ENCODE measurements at regions not wholly inside any gene's neighbourhood (a gene's known extent, or its start where the extent isn't known, plus 50 kb on each side); places are given as distances from the start of the nearest gene placed in this dataset.
"Not testable (repeated sequence)": the region's sequence is repeated elsewhere in the genome, so short reads cannot be mapped to it uniquely, and the experiment has no call there.

- no peak for TF ChIP-seq EZH2 (IDR thresholded peaks at IDR 0.05; ENCODE audit: borderline replicate concordance, low read length)
- no peak for TF ChIP-seq CTCF (IDR thresholded peaks at IDR 0.05; ENCODE audit: low read length)
- no peak overlapping the region for H3K4me3 ChIP-seq (ENCODE audit: low read depth, low read length, poor library complexity, severe bottlenecking)
- H3F3A ChIP-seq (ENCODE audit: insufficient read depth, low read length): no peaks in the 10 kb centered on the region
- H3K36me3 ChIP-seq (ENCODE audit: insufficient read depth, low read length): no peaks in the 10 kb centered on the region
- no peak overlapping the region for H3K9ac ChIP-seq (ENCODE audit: low read length)
- no peak overlapping the region for H3K4me2 ChIP-seq (ENCODE audit: low read length)
- no peak overlapping the region for H2AFZ ChIP-seq (ENCODE audit: low read length)
- no peaks in the 10 kb centered on the region for H3K27me3 ChIP-seq (ENCODE audit: insufficient read depth, low read length)
- H3K27ac ChIP-seq (ENCODE audit: low read depth, low read length, poor library complexity, severe bottlenecking): no peak overlapping the region
- no peaks in the 10 kb centered on the region for H4K20me1 ChIP-seq (ENCODE audit: insufficient read depth, low read length)
- H3K9me2 ChIP-seq (ENCODE audit: low read depth, low read length): no peaks in the 10 kb centered on the region
- no peaks in the 10 kb centered on the region for H3K4me1 ChIP-seq (ENCODE audit: insufficient read depth, low read length, severe bottlenecking)
- H3K79me2 ChIP-seq (ENCODE audit: insufficient read depth, low read length): no peaks in the 10 kb centered on the region
- no peaks in the 10 kb centered on the region for H3K9me3 ChIP-seq (ENCODE audit: low read length)
Measured at GRCh38 chr9:118670011-118670953, 699.0 kb downstream of the BRINP1 start.

- Histone ChIP-seq H3K9ac (ENCODE audit: low read length) (no peak overlapping the region), H3K9me3 (ENCODE audit: low read length) (no peaks in the 10 kb centered on the region), H3K4me2 (ENCODE audit: low read length) (no peak overlapping the region), H2AFZ (ENCODE audit: low read length) (no peak overlapping the region), H3F3A (ENCODE audit: insufficient read depth, low read length) (no peaks in the 10 kb centered on the region), H3K79me2 (ENCODE audit: insufficient read depth, low read length) (no peaks in the 10 kb centered on the region), H3K9me2 (ENCODE audit: low read depth, low read length) (no peaks in the 10 kb centered on the region), H3K27ac (ENCODE audit: low read depth, low read length, poor library complexity, severe bottlenecking) (no peak overlapping the region), H3K4me3 (ENCODE audit: low read depth, low read length, poor library complexity, severe bottlenecking) (no peak overlapping the region), H3K27me3 (ENCODE audit: insufficient read depth, low read length) (no peaks in the 10 kb centered on the region), H4K20me1 (ENCODE audit: insufficient read depth, low read length) (no peaks in the 10 kb centered on the region), H3K36me3 (ENCODE audit: insufficient read depth, low read length) (no peaks in the 10 kb centered on the region), H3K4me1 (ENCODE audit: insufficient read depth, low read length, severe bottlenecking) (no peaks in the 10 kb centered on the region)
- TF ChIP-seq EZH2 (IDR thresholded peaks at IDR 0.05; ENCODE audit: borderline replicate concordance, low read length) (no peak), CTCF (IDR thresholded peaks at IDR 0.05; ENCODE audit: low read length) (no peak)
Measured at GRCh38 chr9:118674942-118675341, 694.3 kb downstream of the BRINP1 start.

- not testable (repeated sequence) for H3K9ac ChIP-seq (ENCODE audit: low read length); H3K27ac ChIP-seq (ENCODE audit: low read depth, low read length, poor library complexity, severe bottlenecking); H4K20me1 ChIP-seq (ENCODE audit: insufficient read depth, low read length); H3K36me3 ChIP-seq (ENCODE audit: insufficient read depth, low read length); H3K4me2 ChIP-seq (ENCODE audit: low read length); H2AFZ ChIP-seq (ENCODE audit: low read length); H3K4me3 ChIP-seq (ENCODE audit: low read depth, low read length, poor library complexity, severe bottlenecking); H3K27me3 ChIP-seq (ENCODE audit: insufficient read depth, low read length); H3K9me3 ChIP-seq (ENCODE audit: low read length); H3K79me2 ChIP-seq (ENCODE audit: insufficient read depth, low read length); H3F3A ChIP-seq (ENCODE audit: insufficient read depth, low read length); H3K9me2 ChIP-seq (ENCODE audit: low read depth, low read length); H3K4me1 ChIP-seq (ENCODE audit: insufficient read depth, low read length, severe bottlenecking)
Measured at GRCh38 chr9:118677936-118678653, 691.1 kb downstream of the BRINP1 start.

Data from OCI-LY1 (cell line).